ENCODE measurements at regions not wholly inside any gene's neighbourhood (a gene's known extent, or its start where the extent isn't known, plus 50 kb on each side); places are given as distances from the start of the nearest gene placed in this dataset.

DNA sequence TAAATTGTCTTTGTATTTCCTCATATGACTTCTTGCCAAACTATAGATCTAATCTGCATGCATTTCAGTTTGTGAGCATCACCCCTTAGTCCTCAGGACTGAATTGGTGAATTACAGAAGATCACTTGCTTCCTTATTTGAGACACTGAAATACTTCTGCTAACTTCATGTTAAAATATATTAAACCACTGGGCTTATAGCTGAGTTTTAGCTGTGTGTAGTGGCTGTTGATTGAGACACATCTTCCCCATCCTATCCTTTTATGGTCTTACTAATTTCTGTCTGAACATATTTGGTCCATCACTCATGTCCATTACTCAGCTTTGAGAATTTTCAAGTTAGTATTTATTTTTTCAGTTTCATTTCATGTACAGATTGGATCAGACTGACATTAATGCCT is 295.9 kb downstream of the PSAT1 start:
- no peak for TF ChIP-seq POLR2AphosphoS5 (IDR thresholded peaks at IDR 0.05; ENCODE audit: insufficient read depth, low read depth, low read length)
- TF ChIP-seq CTCF (IDR thresholded peaks at IDR 0.05; ENCODE audit: extremely low read depth in 1 of 2, insufficient read depth in 1 of 2, low read depth in 1 of 2, low read length in 2 of 2) = no peak
- TF ChIP-seq EZH2 (IDR thresholded peaks at IDR 0.05; ENCODE audit: borderline replicate concordance, low read depth, low read length, severe bottlenecking) = no peak
- TF ChIP-seq JUN (IDR thresholded peaks at IDR 0.05; ENCODE audit: borderline replicate concordance, insufficient read depth, insufficient read length, low read depth) = no peak
- no peak for TF ChIP-seq MYC (IDR thresholded peaks at IDR 0.05; ENCODE audit: low read depth, low read length)
- TF ChIP-seq GATA2 (IDR thresholded peaks at IDR 0.05; ENCODE audit: insufficient read depth, insufficient read length, low read depth, low read length) = no peak
- no peak for TF ChIP-seq MAX (IDR thresholded peaks at IDR 0.05; ENCODE audit: insufficient read depth, insufficient read length)
